NCI-H524 treated with DMSO at 0.1 percent for 48 hours (cell line): ENCODE measurements at regions not wholly inside any gene's neighbourhood (a gene's known extent, or its start where the extent isn't known, plus 50 kb on each side); places are given as distances from the start of the nearest gene placed in this dataset.
"Not testable (repeated sequence)": the region's sequence is repeated elsewhere in the genome, so short reads cannot be mapped to it uniquely, and the experiment has no call there.

Experiments
- DNase-seq: peaks from one replicate; lab custom pipeline; 2025; lab: John Stamatoyannopoulos, UW

GRCh38 chr2:234275515-234275914, 221.4 kb downstream of the ARL4C start:
- DNase-seq: no peak

DNA sequence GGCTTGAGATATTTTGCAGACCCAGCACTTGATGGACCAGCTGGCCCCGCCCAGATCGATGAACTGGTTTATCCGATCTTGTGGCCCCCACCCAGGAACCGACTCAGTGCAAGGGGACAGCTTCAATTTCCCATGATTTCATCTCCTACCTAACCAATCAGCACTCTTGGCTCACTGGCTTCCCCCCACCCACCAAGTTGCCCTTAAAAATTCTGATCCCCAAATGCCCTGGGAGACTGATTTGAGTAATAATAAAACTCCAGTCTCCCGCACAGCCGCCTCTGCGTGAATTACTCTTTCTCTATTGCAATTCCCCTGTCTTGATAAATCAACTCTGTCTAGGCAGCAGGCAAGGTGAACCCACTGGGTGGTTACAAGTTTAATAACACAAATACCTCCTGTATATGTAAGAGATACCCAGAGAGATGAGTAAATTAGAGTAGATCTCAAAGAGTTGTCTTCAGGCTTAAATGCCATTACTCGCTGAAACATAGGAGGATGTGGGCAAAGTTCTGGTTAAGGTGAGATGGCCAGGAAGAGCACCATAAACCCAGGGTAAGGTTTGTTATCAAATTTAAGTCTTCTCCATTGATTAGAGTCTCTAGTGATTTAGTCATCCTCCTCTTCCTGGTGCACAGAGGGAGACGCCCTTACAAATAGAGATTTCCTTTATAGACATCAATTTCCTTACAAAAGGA, 222.8 kb downstream of the ARL4C start:
- no peak for DNase-seq

DNA sequence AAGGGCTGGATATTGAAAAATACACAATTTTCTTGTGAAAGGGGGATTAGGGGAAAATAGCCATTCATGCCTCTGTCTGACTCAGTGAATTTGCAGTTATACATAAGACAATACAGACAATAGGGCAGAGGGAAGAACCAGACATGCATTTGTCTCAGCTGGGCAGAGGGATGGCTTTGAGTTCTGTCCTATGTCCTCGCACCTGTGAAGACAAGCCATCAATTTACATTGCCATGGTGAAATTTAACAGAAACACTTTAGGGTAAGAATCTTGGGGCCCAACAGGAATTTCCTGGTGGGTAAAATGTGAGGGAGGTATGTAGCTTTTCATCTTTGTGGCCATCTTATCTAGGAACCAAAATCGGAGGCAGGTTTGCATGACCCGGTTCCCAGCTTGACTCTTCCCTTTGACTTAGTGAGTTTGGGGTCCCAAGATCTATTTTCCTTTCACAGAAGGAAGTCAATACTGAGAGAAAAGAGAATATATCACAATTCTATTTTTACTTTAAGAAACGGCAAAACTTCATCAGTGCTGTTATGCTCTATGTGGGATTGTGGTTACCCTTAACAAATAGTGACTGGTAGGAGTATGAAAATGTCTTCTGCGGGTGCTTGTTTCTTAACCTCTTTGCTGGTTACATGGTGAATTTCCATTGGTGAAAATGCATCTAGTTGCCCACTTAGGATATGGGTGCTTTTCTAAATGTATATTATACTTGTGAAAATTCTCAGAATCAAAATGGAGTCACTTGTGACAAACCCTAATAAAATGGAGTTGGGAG, 221.8 kb downstream of the SPP2 start:
- DNase-seq: no peak

- DNase-seq: no peak
Measured at GRCh38 chr2:234271338-234271737, 220.8 kb downstream of the SPP2 start.

- DNase-seq: no peak
Measured at GRCh38 chr2:234269769-234270204, 219.3 kb downstream of the SPP2 start.

GRCh38 chr2:234267534-234267933, 217.0 kb downstream of the SPP2 start:
- DNase-seq: no peak

GRCh38 chr2:234266952-234267351, 216.4 kb downstream of the SPP2 start:
- no peak for DNase-seq

DNA sequence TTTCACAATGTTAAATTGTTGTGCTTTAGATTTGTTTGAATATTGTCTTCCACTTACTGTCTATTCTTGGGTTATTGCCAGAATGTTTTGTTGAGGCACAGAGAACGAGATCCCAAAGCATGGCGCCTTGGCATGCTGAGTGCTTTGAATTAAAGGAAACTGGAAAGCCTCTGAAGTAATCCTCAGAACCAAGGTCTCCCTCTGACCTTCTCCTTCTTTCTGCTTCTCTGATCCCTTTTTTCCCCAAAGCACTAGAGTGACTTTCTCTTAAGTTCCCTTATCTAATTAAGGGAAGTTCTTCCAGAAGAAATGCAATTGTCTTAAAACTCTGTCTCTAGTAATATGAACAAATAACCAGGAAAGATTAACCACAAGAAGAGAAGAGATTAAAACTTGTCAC, 214.7 kb downstream of the SPP2 start:
- DNase-seq: no peak

- no peak for DNase-seq
Measured at GRCh38 chr2:234261736-234262135, 211.2 kb downstream of the SPP2 start.

- DNase-seq: no peak
Measured at GRCh38 chr2:234259440-234259839, 208.9 kb downstream of the SPP2 start.

GRCh38 chr2:234258562-234259141, 208.2 kb downstream of the SPP2 start:
- DNase-seq: no peak

- no peak for DNase-seq
Measured at GRCh38 chr2:234257859-234258561, 207.5 kb downstream of the SPP2 start.

DNA sequence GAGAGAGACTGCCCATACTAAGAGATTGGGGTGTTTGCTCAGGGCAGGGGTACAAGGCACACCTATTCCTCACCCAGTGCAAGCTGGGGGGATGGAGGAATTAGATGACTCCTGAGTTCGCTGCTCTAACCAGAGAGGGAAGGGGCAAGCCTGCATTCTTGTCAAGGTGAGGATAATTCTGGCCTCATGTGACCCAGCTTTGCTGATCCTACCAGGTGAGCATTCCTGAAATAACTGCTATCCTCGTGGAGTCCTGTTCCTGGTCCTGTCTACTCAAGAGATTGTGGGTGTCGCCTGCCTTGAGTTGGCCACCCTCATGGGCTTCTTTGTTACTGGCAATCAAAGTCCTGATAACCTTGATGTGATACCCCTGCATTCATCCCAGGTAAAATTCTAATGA, 206.0 kb downstream of the SPP2 start:
- DNase-seq: no peak

DNA sequence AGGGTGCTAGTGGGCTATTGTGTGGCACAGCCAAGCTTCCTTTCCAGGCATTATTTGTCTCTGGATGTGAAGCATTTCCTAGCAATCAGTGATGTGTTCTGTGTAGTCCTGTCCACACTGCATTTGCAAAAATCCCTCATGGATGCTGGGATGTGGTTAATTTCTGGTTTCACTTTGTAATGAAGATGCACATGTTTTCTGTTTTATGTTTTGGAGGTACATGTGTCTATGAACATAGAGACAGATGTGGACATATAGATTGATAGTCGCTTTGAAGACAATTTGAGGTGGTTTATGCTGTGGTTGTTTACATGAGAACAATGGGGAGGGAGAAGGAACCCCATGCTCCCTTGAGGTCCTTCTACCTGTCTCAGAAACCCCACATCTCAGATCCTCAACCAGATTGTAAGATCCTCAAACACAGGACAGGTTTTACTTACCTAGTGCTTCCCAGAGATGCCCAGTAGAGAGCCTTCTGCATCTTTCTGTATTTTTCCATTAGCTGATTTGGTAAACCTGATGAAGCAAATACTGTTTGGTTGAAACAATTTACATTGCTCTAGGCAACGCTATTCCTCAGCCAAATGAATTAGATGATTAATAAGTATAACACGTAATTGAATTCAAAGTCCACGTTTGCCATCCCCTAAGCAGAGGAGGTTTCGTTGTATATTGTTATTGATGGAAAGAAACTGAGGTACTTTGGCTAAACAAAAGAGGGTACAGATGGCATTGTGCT, 204.4 kb downstream of the SPP2 start:
- no peak for DNase-seq

GRCh38 chr2:234252772-234253171, 202.3 kb downstream of the SPP2 start:
- DNase-seq: no peak

- DNase-seq: no peak
Measured at GRCh38 chr2:234251326-234252271, 201.1 kb downstream of the SPP2 start.

GRCh38 chr2:234250926-234251325, 200.4 kb downstream of the SPP2 start:
- no peak for DNase-seq

GRCh38 chr2:234249873-234250272, 199.4 kb downstream of the SPP2 start:
- DNase-seq: no peak

DNA sequence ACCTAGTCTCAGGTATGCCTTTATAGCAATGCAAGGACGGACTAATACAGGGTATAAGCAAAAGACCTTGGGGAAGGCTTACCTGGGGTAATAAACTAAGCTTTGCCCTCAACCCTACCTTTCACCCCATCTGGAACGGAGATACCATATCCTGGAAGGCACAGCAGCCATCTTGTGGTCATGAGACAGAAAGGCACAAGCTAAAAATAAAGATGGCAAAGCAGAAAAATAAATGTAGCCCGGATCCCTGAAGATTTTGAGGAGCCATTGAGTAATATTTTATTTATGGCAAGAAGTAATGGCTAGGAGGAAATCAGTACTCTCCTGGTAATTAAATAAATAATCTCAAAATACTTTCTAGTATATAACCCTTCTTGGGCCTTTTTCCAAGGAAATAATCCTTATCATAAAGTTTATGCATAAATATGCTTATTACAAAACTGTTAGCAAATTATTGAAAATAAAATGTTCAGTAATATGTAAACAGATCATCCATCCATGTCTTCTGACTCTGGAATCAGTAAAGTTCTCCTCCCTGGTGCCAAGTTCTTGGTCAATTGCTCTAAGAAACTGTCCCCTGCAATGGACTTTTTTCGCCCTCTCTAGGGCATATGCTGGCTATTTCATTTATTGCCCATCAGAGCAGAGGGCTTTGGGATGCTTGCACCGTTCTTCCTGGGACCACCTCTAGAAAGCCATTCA, 198.7 kb downstream of the SPP2 start:
- DNase-seq: no peak

DNA sequence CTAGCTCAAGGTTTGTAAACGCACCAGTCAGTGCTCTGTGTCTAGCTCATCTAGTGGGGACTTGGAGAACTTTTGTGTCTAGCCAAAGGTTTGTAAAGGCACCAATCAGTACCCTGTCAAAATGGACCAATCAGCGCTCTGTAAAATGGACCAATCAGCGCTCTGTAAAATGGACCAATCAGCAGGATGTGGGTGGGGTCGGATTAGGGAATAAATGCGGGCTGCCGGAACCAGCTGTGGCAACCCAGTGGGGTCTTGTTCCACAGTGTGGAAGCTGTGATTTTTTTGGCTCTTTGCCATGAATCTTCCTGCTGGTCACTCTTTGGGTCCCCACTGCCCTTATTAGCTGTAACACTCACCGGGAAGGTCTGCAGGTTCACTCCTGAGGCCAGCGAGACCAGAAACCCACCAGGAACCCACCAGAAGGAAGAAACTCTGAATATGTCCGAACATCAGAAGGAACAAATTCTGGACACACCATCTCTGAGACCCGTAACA, 197.8 kb downstream of the SPP2 start:
- not testable (repeated sequence) for DNase-seq
